Lower leg skin (tissue), 4 donors: ENCODE measurements at regions not wholly inside any gene's neighbourhood (a gene's known extent, or its start where the extent isn't known, plus 50 kb on each side); places are given as distances from the start of the nearest gene placed in this dataset.

Experiments used
- DNase-seq, 2 donors: peaks; one replicate each; pipeline ENCODE4 v3.0.0-alpha.2; 2019; ENCODE audit warnings: low spot score in 2 of 2
- H3K4me3 ChIP-seq: fragments of 200-600 bp; sonication (generic); 2 replicates; pipeline ENCODE4 v1.5.1; 2017; ENCODE audit warnings: mild to moderate bottlenecking, low read depth; ENCODE audit not compliant: poor library complexity, severe bottlenecking
- POLR2A ChIP-seq, 2 donors: fragments of 450-650 bp; IDR thresholded peaks; one replicate each; pipeline ENCODE4 v1.6.1; 2016 to 2017; ENCODE audit warnings: antibody characterized with exemption in 2 of 2, mild to moderate bottlenecking in 1 of 2, moderate library complexity in 1 of 2
- WGBS, 2 donors: methylation state at CpG; one replicate each; pipeline ENCODE4 v1.1.5; 2018; 5-methylcytosine and 5-hydroxymethylcytosine counted together
- intact Hi-C: fragments of 100-400 bp; cut with DNase I; formaldehyde crosslinking; loops from one replicate; pipeline ENCODE4 v1.15.0; 2023; ENCODE audit warnings: low total_unique reads
- TF ChIP-seq, protein P1 (sequence below), 3 donors: fragments of 450-650 bp; IDR thresholded peaks; one replicate each; pipeline ENCODE4 v1.5.1; 2016; ENCODE audit warnings: antibody characterized with exemption in 3 of 3, mild to moderate bottlenecking in 3 of 3, moderate library complexity in 2 of 3

DNA sequence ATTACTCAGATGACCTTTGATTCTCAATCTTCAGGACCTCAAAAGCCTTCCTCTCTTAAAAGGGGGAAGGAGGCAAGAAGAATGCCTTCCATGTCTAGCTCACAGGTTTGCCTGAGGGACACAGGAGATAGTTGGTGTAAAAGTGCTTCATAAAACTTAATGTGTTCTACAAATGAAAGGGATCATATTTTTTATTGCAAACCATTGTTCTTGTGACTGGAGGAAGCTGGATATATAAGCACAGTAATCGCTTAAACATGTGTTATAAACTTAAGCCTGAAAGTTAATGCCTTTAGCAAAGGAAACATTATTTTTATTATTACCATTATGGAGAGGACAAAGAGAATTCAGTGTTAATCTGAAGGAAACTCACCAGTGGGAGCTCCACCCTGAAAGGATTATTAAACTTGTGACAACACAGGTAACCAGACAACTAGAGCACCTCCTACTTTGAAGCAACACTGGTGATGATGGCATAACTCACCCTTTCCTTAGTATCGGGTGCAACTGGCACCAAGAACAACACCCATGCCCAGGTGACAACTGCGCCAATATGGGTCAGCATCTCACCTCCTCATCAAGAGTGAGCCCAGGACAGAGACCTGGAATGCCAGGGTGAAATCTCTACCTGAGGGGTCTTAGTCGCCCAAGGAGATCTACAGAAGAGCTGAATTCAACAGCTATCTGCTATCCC is 288.7 kb upstream of the PRDM1 start:
- intact Hi-C loops, result no loop called here
- DNase-seq, result no peak
- TF ChIP-seq POLR2A (IDR thresholded peaks at IDR 0.05), result no peak
- TF ChIP-seq, protein P1, sequence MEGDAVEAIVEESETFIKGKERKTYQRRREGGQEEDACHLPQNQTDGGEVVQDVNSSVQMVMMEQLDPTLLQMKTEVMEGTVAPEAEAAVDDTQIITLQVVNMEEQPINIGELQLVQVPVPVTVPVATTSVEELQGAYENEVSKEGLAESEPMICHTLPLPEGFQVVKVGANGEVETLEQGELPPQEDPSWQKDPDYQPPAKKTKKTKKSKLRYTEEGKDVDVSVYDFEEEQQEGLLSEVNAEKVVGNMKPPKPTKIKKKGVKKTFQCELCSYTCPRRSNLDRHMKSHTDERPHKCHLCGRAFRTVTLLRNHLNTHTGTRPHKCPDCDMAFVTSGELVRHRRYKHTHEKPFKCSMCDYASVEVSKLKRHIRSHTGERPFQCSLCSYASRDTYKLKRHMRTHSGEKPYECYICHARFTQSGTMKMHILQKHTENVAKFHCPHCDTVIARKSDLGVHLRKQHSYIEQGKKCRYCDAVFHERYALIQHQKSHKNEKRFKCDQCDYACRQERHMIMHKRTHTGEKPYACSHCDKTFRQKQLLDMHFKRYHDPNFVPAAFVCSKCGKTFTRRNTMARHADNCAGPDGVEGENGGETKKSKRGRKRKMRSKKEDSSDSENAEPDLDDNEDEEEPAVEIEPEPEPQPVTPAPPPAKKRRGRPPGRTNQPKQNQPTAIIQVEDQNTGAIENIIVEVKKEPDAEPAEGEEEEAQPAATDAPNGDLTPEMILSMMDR (IDR thresholded peaks at IDR 0.05), result no peak
- 76 to 81% methylated on average over 4 of the region's 4 CpGs for WGBS, 2 donors
- H3K4me3 ChIP-seq, result no peak overlapping the region

- DNase-seq, result no peak
- TF ChIP-seq POLR2A (IDR thresholded peaks at IDR 0.05), result no peak
- TF ChIP-seq, protein P1 (IDR thresholded peaks at IDR 0.05), result no peak
- H3K4me3 ChIP-seq, result no peak overlapping the region
- 79 to 87% methylated on average over 9 of the region's 9 CpGs for WGBS, 2 donors
- intact Hi-C loops, result no loop called here
Measured at GRCh38 chr6:105795913-105796517, 290.1 kb upstream of the PRDM1 start.

GRCh38 chr6:105795366-105795765 is 290.8 kb upstream of the PRDM1 start:
- no peak for DNase-seq
- no peak overlapping the region for H3K4me3 ChIP-seq
- TF ChIP-seq POLR2A (IDR thresholded peaks at IDR 0.05), result no peak
- TF ChIP-seq, protein P1 (IDR thresholded peaks at IDR 0.05), result no peak
- intact Hi-C loops, result no loop called here

DNA sequence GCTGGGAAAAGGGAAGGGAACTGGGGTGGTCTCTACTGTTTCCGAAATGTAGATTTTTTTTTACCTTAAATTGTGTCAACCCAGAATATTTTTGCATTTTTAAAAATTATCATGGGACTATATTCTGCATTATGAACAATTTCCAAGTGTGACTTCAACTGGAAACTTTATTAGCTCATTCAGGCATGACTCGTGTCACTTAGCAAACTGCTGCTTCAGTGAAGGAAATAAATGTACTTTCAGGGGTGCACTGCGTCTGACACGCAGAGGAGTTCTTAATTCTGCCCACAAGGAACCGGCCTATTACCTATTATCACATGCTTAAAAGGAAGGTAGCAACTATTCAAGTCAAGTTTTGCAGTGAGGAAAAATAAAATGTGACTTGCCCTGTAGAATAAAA is 291.3 kb upstream of the PRDM1 start:
- 56 to 77% methylated on average over 5 of the region's 5 CpGs for WGBS, 2 donors
- no peak for DNase-seq
- H3K4me3 ChIP-seq, result no peak overlapping the region
- TF ChIP-seq POLR2A (IDR thresholded peaks at IDR 0.05), result no peak
- TF ChIP-seq, protein P1 (IDR thresholded peaks at IDR 0.05), result no peak
- intact Hi-C loops, result no loop called here

GRCh38 chr6:105794239-105794638 is 291.9 kb upstream of the PRDM1 start:
- intact Hi-C loops, result no loop called here
- no peak overlapping the region for H3K4me3 ChIP-seq
- no peak for TF ChIP-seq POLR2A (IDR thresholded peaks at IDR 0.05)
- TF ChIP-seq, protein P1 (IDR thresholded peaks at IDR 0.05), result no peak
- 33 to 42% methylated on average over 5 of the region's 5 CpGs for WGBS, 2 donors
- peak; percentile 72 to 91 for DNase-seq
